Glomerular visceral epithelial cell (primary cell): ENCODE measurements at regions not wholly inside any gene's neighbourhood (a gene's known extent, or its start where the extent isn't known, plus 50 kb on each side); places are given as distances from the start of the nearest gene placed in this dataset.
A peak's percentile ranks its signal among the peaks of the same experiment; 100 is the strongest.

ENCODE experiments used
- DNase-seq: peaks from one replicate; pipeline ENCODE4 v3.0.0-alpha.2; 2016; ENCODE audit errors: extremely low spot score

GRCh38 chr9:96038271-96038670 is 162.8 kb downstream of the ERCC6L2 start:
- DNase-seq: no peak

GRCh38 chr9:96034553-96035122 is 159.1 kb downstream of the ERCC6L2 start:
- no peak for DNase-seq

GRCh38 chr9:96033896-96034295 is 158.4 kb downstream of the ERCC6L2 start:
- no peak for DNase-seq

GRCh38 chr9:96031916-96032534 is 156.5 kb downstream of the ERCC6L2 start:
- DNase-seq: no peak

- DNase-seq: no peak
Observed at GRCh38 chr9:96031366-96031824, 155.9 kb downstream of the ERCC6L2 start.

GRCh38 chr9:96029722-96030530 is 154.4 kb downstream of the ERCC6L2 start:
- DNase-seq: no peak

GRCh38 chr9:96027251-96028131 is 152.0 kb downstream of the ERCC6L2 start:
- DNase-seq: no peak

- no peak for DNase-seq
Observed at GRCh38 chr9:96026655-96027213, 151.2 kb downstream of the ERCC6L2 start.

GRCh38 chr9:96025995-96026602 is 150.6 kb downstream of the ERCC6L2 start:
- DNase-seq: no peak

- DNase-seq: no peak
Observed at GRCh38 chr9:96023486-96023885, 148.0 kb downstream of the ERCC6L2 start.

GRCh38 chr9:96022445-96023051 is 147.1 kb downstream of the ERCC6L2 start:
- peak; percentile 21 for DNase-seq

GRCh38 chr9:96021551-96022444 is 146.3 kb downstream of the ERCC6L2 start:
- DNase-seq: no peak

GRCh38 chr9:96020792-96021550 is 145.5 kb downstream of the ERCC6L2 start:
- peak; percentile 22 for DNase-seq

GRCh38 chr9:96020300-96020791 is 144.9 kb downstream of the ERCC6L2 start:
- DNase-seq: no peak
